GM12892 (cell line): ENCODE measurements at regions not wholly inside any gene's neighbourhood (a gene's known extent, or its start where the extent isn't known, plus 50 kb on each side); places are given as distances from the start of the nearest gene placed in this dataset.

Experiments used
- POLR2A ChIP-seq: IDR thresholded peaks from 2 replicates; pipeline ENCODE4 v1.6.1; 2011; ENCODE audit warnings: low read depth, low read length, control low read depth
- POLR2AphosphoS5 ChIP-seq: IDR thresholded peaks from 2 replicates; pipeline ENCODE4 v1.6.1; 2011; ENCODE audit warnings: low read depth, low read length, control low read depth
- TAF1 ChIP-seq: IDR thresholded peaks from 2 replicates; pipeline ENCODE4 v1.6.1; 2011; ENCODE audit warnings: low read depth, mild to moderate bottlenecking, control low read depth, low read length, borderline replicate concordance

DNA sequence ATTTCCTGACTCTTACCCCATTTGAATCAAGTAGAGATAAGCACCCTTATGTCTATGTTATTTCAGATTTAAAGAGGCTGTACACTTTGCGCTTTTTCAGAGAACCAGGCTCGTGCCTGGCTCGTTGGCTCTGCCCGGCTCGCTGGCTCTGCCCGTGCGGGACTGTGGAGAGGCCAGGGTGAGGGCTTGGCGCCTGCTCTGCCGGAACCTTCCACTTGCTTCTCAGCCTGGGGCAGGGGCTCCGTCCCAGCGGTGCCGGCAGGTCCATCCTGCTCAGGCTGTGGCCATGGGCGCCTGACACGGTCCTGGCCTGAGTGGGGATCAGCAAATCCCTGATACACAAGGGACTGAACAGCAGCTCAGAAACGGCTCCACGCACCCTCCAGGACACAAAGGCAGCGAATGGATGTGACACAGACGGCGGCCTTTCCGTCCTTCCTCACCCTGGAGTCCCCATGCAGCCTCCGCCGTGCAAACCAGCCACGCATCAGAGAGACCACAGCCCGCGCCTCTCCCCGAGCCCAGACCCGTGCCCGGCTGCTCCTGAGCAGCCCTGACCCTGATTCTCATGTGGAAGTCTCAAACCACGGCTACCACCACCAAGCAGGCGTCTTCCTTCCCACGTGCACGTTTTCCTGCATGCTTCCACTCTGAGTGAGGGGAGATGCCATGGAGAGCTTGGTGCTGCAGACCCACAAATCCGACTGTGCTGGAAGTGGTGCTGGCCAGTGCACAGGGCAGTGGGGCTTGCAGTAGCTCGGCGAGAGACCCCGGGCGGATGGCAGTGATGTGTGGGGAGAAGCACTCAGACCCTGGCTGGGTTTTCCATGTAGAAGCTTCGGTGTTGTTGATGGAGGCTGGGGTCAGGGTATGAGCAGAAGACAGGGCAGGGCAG, 233.9 kb downstream of the ERMARD start:
- TF ChIP-seq POLR2AphosphoS5 (no peak), TAF1 (no peak), POLR2A (no peak)
